H1 (cell line): ENCODE measurements at regions not wholly inside any gene's neighbourhood (a gene's known extent, or its start where the extent isn't known, plus 50 kb on each side); places are given as distances from the start of the nearest gene placed in this dataset.

Source experiments
- GTF2F1 ChIP-seq: IDR thresholded peaks from 2 replicates; pipeline ENCODE4 v1.6.1; 2012; ENCODE audit warnings: low read depth, low read length, improper control_type of control experiment, borderline replicate concordance
- HDAC6 ChIP-seq: IDR thresholded peaks from one replicate; pipeline ENCODE4 v1.7.1; 2012; ENCODE audit warnings: low read depth, mild to moderate bottlenecking, inconsistent platforms, low read length, moderate library complexity
- TEAD4 ChIP-seq: IDR thresholded peaks from 2 replicates; pipeline ENCODE4 v1.6.1; 2012; ENCODE audit warnings: low read depth, low read length, inconsistent platforms, mixed read lengths
- YY1 ChIP-seq: IDR thresholded peaks from 2 replicates; pipeline ENCODE4 v1.6.1; 2011; ENCODE audit warnings: low read depth, mild to moderate bottlenecking, low read length
- TF ChIP-seq, protein P1 (sequence below): IDR thresholded peaks from 2 replicates; pipeline ENCODE4 v1.6.1; 2011; ENCODE audit warnings: low read length, improper control_type of control experiment

DNA sequence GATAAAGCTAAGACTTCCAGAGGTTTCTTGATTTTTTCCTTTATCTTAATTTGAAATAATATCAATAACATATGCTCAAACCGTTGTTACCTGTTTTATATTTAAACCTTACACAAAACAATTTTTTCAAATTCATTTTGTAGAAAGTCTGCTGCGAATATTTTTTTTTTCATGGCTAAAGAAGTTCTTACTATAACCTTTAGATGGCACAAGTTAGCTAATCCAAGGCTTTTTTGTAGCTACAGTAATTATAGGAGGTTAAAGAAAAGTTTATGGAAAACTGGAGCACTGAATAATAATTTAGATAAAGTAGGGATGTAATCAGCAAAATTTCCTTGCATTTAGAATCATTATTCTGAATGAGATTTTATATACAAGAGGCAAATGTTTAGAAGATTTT is 78.0 kb upstream of the PNPT1 start (continued):
- TF ChIP-seq, protein P1, sequence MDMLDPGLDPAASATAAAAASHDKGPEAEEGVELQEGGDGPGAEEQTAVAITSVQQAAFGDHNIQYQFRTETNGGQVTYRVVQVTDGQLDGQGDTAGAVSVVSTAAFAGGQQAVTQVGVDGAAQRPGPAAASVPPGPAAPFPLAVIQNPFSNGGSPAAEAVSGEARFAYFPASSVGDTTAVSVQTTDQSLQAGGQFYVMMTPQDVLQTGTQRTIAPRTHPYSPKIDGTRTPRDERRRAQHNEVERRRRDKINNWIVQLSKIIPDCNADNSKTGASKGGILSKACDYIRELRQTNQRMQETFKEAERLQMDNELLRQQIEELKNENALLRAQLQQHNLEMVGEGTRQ, result no peak
- TF ChIP-seq YY1 (no peak), TEAD4 (no peak), HDAC6 (no peak), GTF2F1 (no peak)
